GM18909 (cell line): ENCODE measurements at regions not wholly inside any gene's neighbourhood (a gene's known extent, or its start where the extent isn't known, plus 50 kb on each side); places are given as distances from the start of the nearest gene placed in this dataset.

Experiments
- ATAC-seq: cut with Tn5 transposase; IDR thresholded peaks from one replicate; pipeline ENCODE4 v1.9.1; 2021; ENCODE audit warnings: mild to moderate bottlenecking; ENCODE audit not compliant: unreplicated experiment, poor library complexity

- no peak for ATAC-seq
These were observed 390.9 kb upstream of the SULF2 start for GRCh38 chr20:48176139-48176538.

DNA sequence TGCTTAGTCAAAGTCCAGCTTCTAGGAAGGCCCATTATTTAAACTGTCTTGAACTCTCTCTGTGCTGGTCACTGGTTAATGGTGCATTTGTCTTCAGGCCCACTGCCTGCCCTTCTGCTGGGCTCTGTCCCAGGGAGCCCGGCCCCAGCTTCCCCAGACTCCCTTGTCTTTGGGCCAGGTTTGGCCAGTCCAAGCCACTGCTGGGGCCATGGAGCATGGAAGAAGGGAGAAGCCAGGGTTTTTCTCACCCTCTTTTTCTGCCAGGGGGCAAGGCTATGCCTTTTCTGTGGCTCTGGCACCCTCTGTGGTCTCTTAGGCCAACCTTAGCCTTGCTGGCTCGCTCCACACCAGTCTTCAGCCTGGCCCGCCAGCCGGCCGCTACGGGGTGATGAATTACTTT lies 390.0 kb upstream of the SULF2 start:
- ATAC-seq: no peak

DNA sequence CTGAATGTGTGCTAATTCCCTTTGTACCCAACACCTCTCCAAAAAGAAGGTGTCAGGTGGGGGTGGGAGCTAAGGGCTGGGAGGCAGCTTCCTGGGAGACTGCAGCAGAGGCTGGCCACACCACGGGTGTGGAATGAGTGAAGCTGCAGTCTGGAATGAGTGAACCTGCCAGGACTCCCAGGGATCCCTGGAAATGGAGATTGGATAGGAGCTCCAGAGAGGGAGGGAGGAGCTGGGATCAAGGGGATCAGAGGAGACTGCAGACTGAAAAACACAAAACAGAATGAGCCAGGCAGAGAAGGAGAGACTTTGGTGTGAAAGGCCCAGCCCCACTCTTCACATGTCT lies 387.0 kb upstream of the SULF2 start:
- ATAC-seq: no peak

- no peak for ATAC-seq
These were observed 386.5 kb upstream of the SULF2 start for GRCh38 chr20:48171626-48172356.

GRCh38 chr20:48171071-48171470 lies 385.8 kb upstream of the SULF2 start:
- no peak for ATAC-seq

DNA sequence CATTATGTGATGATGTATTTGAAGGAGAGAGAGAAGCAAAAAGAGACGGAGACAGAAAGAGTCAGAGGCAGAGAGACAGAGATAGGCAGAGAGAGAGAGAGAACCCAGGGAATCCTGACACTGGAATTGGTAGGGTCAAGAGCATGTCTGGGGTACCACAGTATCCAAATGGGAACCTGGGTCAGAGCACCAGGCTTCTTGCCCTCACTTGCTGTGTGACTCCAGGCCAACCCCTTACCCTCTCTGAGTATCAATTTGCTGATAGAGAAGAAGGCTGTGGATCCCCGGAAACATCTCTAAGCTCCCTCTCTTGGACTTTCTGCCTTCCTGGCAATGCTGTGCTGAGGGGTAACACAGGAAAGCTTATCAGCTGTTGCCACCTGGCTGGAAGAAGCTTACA lies 385.3 kb upstream of the SULF2 start:
- no peak for ATAC-seq

- ATAC-seq: no peak
These were observed 384.5 kb upstream of the SULF2 start for GRCh38 chr20:48169650-48170225.

DNA sequence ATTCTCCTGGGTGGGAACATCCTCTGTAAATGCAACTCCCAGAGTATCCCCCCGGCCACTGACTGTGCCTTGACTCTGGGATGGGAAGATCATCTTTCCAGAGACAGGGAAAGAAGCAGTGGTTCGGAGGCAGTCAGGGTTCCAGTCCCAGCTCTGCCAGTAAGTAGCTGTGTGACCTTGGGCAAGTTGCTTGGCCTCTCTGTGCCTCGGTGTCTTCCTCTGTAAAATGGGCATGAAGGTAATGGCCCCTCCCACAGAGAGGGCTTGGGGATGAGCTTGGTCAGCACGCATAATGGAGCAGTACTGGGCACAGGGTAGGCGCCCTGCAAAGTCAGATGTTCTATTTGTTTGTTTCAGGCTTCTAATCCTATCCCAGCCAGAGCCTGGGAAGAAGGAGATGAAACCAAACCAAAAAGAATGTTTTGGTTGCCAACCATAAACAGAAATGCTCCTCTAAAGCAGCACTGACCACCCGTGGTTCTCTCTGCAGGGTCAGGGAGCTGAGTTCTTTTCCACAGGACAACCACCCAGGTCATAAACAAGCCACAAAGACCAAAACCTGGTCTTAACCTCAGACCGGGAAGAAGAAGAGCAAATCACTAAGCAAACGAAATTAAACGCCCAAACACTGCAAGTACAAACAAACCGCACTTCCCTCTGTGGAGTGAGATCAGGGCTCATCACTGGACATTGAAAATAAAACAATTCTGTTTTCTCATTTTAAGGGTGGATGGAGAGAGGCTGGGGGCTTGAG lies 381.0 kb upstream of the SULF2 start:
- ATAC-seq: no peak

DNA sequence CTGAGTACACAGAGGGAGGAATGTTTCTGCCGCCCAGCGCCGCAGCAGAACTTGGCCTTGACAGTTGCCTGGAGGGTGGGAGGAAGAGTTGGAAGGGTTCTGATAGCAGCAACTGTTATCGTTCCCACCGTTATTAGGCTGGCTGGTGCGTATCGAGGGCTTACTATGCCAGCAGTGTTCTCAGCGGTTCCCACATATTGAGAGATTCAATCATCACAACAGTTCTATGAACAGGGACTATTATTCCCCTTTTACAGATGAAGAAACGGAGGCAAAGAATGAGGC lies 380.1 kb upstream of the SULF2 start:
- ATAC-seq: no peak

DNA sequence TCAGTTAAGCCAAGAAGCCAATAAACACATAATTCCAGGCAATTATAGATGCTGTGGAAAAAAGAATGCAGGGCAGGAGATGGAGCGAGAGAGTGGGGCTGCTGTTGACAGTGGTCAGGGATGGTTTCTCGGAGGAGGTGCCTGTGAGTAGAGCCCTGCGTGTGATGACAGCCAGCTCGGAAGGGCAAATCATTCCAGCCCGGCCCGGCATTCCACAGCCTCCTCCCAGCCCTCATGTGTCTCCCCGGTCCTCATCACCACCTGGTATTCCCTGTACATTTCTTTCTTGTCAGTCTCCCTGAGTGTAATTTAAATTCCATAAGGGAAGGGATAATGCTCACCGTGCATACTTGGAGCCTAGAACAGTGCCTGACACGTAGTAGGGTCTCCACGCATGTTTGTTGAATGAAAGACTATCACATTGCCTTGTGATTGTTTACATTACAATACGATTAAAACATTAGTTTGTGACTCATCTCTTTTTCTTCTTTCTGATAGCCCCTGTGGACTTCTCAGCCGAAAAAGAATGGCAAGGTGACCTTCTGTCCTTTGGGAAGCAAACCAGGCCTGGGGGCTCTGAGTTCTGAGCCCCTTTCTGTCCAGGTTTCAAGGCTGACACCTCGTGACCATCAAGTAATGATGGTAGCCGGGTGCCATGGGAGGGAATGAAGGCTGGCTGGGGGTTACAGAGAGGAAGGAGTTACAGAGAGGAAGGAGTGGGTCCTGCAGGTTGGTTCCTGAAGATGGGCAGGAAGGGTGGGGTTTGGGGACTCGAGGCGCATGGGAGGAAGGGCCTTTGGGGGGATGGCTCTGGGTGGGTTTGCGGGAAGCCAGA lies 379.5 kb upstream of the SULF2 start:
- no peak for ATAC-seq

- ATAC-seq: no peak
These were observed 378.8 kb upstream of the SULF2 start for GRCh38 chr20:48164034-48164433.

DNA sequence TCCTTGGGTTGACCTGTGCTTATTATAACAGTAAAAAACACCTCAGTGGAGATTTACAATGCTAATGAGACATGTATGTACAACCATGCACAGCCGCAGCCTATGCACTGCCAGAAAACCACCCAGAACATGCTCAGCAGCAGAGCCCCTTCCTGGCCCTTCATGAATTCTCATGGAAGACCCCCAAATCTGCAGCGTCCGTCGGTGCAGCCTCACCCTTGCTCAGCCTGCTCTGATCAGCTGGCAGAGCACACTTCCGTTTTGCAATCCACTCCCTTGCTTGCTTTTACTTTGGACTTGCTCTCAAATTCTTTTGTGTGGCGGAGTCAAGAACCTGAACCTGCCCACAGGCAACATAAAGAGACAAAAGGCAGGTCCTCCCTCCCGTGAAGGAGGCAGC lies 378.2 kb upstream of the SULF2 start:
- no peak for ATAC-seq

DNA sequence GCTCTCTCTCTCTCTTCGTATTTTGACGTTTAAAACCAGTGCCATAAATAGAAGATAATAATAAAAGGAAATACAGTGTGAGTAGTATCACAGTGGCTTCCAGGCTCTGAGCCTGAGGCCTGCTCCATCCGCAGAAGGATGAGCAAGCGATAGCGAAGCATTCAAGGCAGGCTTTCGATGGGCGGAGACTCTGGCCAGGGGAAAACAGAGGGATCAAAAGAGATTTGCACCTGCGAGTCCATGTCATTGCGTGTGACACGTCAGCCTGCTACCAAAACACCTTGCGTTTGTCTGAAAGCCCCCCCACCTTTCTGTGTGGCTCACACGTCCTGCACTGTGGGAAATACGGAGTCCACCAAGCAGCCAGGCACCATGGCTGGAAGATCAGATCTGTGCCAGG lies 377.3 kb upstream of the SULF2 start:
- no peak for ATAC-seq

- no peak for ATAC-seq
These were observed 374.1 kb upstream of the SULF2 start for GRCh38 chr20:48159145-48160008.

- ATAC-seq: no peak
These were observed 372.7 kb upstream of the SULF2 start for GRCh38 chr20:48158014-48158413.

DNA sequence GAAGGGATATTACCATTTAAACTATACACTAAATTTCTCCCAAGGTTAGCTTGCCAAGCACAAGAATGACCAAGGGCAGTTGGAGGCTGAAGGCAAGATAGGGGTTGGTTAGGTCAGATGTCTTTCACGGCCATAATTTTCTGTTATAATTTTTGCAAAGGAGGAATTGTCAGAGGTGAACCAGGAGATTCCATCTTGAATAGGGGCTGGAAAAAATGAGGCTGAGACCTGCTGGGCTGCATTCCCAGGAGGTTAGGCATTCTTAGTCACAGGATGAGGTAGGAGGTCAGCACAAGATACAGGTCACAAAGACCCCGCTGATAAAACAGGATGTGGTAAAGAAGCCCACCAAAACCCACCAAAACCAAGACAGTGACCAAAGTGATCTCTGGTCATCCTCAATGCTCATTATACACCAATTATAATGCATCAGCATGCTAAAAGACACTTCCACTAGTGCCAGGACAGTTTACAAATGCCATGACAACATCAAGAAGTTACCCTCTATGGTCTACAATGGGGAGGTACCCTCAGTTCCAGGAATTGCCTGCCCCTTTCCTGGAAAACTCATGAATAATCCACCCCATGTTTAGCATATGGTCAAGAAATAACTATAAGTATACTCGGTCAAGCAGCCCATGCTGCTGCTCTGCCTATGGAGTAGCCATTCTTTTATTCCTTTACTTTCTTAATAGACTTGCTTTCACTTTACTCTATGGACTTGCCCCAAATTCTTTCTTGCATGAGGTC lies 371.8 kb upstream of the SULF2 start:
- ATAC-seq: no peak

- ATAC-seq: no peak
These were observed 371.2 kb upstream of the SULF2 start for GRCh38 chr20:48156521-48156920.

DNA sequence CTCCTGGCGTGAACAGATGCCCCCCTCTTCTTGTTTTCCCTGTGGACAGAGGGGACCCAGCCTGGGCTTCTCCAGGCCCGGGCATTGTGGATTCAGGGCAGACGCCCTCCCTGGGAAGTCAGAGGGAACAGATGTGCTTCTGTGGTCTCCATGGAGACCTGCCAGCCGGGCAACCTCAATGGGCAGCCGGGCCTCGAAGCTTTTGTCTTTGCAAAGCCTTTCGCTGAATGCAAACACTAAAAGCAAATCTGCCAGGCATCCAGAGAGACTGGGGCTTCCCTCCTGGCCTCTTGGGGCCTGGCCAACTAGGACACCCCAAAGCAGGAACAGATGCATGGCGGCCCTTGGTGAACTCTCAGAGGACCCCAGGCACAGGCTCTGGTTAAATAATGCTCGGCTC lies 370.0 kb upstream of the SULF2 start:
- ATAC-seq: no peak

GRCh38 chr20:48154040-48154765 lies 368.9 kb upstream of the SULF2 start:
- no peak for ATAC-seq
